Upper lobe of right lung (tissue), 1 donor: ENCODE measurements at regions not wholly inside any gene's neighbourhood (a gene's known extent, or its start where the extent isn't known, plus 50 kb on each side); places are given as distances from the start of the nearest gene placed in this dataset.

Experiments used
- ATAC-seq: fragments of 200-7000 bp; cut with Tn5 transposase; one replicate; pipeline ENCODE4 v1.9.1; 2020; ENCODE audit warnings: mild to moderate bottlenecking, moderate library complexity
- DNase-seq: peaks from one replicate; pipeline ENCODE4 v3.0.0-alpha.2; 2020
- H3K27ac ChIP-seq: fragments of 200-600 bp; one replicate; pipeline ENCODE4 v1.8.0; 2022
- H3K27me3 ChIP-seq: fragments of 200-600 bp; one replicate; pipeline ENCODE4 v1.8.0; 2022; ENCODE audit warnings: mild to moderate bottlenecking
- H3K36me3 ChIP-seq: fragments of 200-600 bp; one replicate; pipeline ENCODE4 v1.8.0; 2022
- H3K4me1 ChIP-seq: fragments of 200-600 bp; one replicate; pipeline ENCODE4 v1.8.0; 2022
- H3K4me3 ChIP-seq: fragments of 200-600 bp; one replicate; pipeline ENCODE4 v1.8.0; 2022; ENCODE audit warnings: mild to moderate bottlenecking
- H3K9me3 ChIP-seq: fragments of 200-600 bp; one replicate; pipeline ENCODE4 v1.8.0; 2022
- intact Hi-C: fragments of 100-400 bp; cut with DNase I; formaldehyde crosslinking; loops from one replicate; pipeline ENCODE4 v1.11.0; 2022
- TF ChIP-seq, protein P1 (sequence below): fragments of 200-600 bp; IDR thresholded peaks from one replicate; pipeline ENCODE4 v1.8.0; 2022; ENCODE audit warnings: antibody characterized with exemption
- donor health status: DM: no; HTN: yes; CAD: no; lungs with severe emphysema.

DNA sequence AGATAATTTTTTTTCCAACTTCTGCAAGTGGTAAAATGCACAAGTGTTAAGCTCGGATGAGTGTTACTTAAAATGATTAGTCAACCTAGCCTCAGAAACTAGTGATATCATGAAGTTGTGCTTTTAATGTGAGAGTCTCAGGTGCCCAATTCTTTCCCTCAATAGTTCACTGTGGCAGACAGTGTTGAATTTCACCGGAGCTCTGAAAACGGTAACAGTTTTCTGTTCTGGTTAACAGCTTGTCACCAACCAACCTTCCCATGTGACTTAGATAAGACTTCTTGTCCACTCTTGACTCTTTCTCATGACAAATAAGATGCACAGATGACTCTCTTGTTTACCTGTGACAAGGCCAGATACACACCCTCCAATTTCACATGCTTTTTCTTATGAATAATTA, 125.5 kb downstream of the OSTF1 start:
- TF ChIP-seq, protein P1, sequence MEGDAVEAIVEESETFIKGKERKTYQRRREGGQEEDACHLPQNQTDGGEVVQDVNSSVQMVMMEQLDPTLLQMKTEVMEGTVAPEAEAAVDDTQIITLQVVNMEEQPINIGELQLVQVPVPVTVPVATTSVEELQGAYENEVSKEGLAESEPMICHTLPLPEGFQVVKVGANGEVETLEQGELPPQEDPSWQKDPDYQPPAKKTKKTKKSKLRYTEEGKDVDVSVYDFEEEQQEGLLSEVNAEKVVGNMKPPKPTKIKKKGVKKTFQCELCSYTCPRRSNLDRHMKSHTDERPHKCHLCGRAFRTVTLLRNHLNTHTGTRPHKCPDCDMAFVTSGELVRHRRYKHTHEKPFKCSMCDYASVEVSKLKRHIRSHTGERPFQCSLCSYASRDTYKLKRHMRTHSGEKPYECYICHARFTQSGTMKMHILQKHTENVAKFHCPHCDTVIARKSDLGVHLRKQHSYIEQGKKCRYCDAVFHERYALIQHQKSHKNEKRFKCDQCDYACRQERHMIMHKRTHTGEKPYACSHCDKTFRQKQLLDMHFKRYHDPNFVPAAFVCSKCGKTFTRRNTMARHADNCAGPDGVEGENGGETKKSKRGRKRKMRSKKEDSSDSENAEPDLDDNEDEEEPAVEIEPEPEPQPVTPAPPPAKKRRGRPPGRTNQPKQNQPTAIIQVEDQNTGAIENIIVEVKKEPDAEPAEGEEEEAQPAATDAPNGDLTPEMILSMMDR, result no peak
- DNase-seq (no peak), ATAC-seq (no peak)
- Histone ChIP-seq H3K27ac (no peak overlapping the region), H3K36me3 (no peaks in the 10 kb centered on the region), H3K4me3 (no peak overlapping the region), H3K9me3 (no peaks in the 10 kb centered on the region), H3K4me1 (no peaks in the 10 kb centered on the region), H3K27me3 (no peaks in the 10 kb centered on the region)
- intact Hi-C loops, result no loop called here

DNA sequence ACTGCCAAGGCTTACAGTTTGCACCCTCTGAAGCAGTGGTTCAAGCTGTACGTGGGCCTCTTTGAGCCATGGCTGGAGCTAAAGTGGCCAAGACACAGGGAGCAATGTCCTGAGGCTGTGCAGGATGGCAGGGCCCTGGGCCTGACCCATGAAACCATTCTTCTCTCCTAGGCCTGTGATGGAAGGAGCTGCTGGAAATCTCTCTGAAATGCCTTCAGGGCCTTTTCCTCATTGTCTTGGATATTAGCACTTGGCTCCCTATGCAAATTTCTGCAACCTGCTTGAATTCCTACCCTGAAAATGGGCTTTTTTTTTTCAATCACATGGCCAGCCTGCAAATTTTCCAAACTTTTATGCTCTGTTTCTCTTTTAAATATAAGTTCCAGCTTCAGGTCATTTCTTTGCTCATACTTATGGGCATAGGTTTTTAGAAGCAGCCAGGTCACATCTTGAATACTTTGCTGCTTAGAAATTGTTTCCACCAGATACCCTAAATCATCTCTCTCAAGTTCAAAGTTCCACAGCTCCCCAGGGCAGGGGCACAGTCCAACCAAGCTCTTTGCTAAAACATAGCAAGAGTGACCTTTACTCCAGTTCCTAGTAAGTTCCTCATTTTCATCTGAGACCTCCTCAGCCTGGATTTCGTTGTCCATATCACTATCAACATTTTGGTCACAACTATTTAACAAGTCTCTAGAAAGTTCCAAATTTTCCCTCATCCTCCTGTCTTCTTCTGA, 138.3 kb downstream of the OSTF1 start:
- DNase-seq (no peak), ATAC-seq (no peak)
- Histone ChIP-seq H3K27ac (no peak overlapping the region), H3K36me3 (no peaks in the 10 kb centered on the region), H3K9me3 (peaks cover 13% of the 10 kb centered on the region), H3K27me3 (no peaks in the 10 kb centered on the region), H3K4me1 (no peaks in the 10 kb centered on the region), H3K4me3 (no peak overlapping the region)
- TF ChIP-seq, protein P1, result no peak
- intact Hi-C loops, result no loop called here

DNA sequence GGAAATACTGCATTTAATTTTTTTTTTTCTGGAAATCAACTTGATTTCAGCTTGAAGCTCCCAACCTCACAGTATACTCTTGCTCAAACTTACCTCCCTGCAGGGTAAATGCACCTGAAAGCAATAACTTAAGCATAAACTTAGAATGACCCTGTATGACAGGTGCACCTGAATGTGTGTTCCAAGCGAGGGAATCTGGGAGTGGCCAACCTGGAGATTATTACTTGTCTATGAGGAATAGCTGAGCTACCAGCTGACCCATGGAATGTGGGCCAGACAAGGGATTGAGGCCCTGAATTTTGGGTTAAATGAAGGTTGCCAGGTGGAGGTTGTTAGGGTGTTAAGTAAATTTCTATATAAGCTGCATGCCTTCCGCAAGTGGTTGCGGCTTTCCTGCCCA, 140.6 kb downstream of the OSTF1 start:
- no peak for DNase-seq
- Histone ChIP-seq H3K9me3 (peaks cover 13% of the 10 kb centered on the region), H3K27ac (no peak overlapping the region), H3K36me3 (no peaks in the 10 kb centered on the region), H3K27me3 (no peaks in the 10 kb centered on the region), H3K4me3 (no peak overlapping the region), H3K4me1 (no peaks in the 10 kb centered on the region)
- TF ChIP-seq, protein P1, result no peak
- intact Hi-C loops, result no loop called here
- ATAC-seq, result no peak

DNA sequence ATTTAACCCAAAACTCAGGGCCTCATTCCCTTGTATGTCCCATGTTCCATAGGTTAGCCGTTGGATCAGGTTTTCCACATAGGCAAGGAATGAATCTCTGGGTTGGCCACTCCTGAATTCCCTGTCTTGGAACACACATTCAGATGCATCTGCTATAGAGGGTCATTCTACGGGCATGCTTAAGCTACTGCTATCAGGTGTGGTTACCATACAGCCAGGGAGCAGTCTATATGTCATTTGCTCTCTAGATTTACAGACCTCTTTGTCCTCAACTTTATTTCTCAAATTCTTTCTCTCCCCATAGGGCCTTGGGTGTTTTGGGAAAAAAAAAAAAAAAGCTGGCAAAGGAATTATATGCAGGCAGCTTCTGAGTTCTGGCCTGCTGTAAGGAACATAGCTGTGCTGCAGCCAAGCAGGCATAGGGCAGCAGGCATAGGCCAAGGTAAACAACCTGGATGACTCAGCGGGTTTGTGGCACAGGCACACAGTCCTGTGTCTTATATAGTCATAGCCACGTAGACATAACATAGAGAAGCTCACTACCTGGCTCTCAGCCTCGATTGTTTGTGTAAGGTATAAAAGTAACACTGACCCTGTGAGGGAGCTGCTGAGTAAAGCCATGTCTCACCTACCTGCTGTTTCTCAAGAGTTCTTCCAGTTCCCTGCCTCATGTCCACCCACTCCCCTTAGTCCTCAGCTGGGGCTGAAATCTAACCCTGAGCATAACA, 141.5 kb downstream of the OSTF1 start:
- intact Hi-C loops, result no loop called here
- no peak for DNase-seq
- peak; percentile 90 for ATAC-seq

DNA sequence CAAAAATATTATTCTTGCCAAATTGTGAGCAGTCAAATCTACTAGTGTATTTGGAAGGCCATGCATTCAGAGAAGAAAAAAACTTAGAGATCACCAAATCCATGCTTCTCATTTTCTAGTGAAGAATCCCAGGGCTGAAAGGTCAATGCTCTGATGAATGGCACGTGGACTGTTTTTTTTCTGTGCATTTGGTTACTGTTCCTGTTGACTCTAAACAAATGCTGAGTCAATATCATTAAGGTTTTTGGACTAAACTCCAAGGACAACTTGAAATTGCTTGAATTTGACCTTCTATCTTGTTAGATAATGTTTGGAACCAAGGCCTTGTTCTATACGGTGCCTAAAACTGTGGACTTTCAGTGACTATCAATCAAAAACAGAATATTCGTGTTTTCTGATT, 142.2 kb downstream of the OSTF1 start:
- intact Hi-C loops, result no loop called here

More for the DNA sequence above, 141.5 kb downstream of the OSTF1 start:
- TF ChIP-seq, protein P1, result no peak
- H3K4me1 ChIP-seq, result no peaks in the 10 kb centered on the region
- peaks cover 10% of the 10 kb centered on the region for H3K9me3 ChIP-seq
- no peaks in the 10 kb centered on the region for H3K27me3 ChIP-seq
- H3K27ac ChIP-seq, result no peak overlapping the region
- H3K36me3 ChIP-seq, result no peaks in the 10 kb centered on the region
- H3K4me3 ChIP-seq, result no peak overlapping the region

More for the DNA sequence above, 142.2 kb downstream of the OSTF1 start:
- Histone ChIP-seq H3K27ac (no peak overlapping the region), H3K4me1 (no peaks in the 10 kb centered on the region), H3K27me3 (no peaks in the 10 kb centered on the region), H3K4me3 (no peak overlapping the region), H3K9me3 (peaks cover 10% of the 10 kb centered on the region), H3K36me3 (no peaks in the 10 kb centered on the region)
- ATAC-seq (no peak), DNase-seq (no peak)
- TF ChIP-seq, protein P1, result no peak
